IgD-negative memory B cell (primary cell): ENCODE measurements at regions not wholly inside any gene's neighbourhood (a gene's known extent, or its start where the extent isn't known, plus 50 kb on each side); places are given as distances from the start of the nearest gene placed in this dataset.

Experiments used
- H3K27ac Mint-ChIP-seq, 3 donors: one replicate each; pipeline ENCODE4 v1.8.0; 2020 to 2022; ENCODE audit warnings: mild to moderate bottlenecking in 3 of 3, mixed read lengths in 3 of 3, moderate library complexity in 1 of 3
- H3K27me3 Mint-ChIP-seq: one replicate; pipeline ENCODE4 v1.8.0; 2021; ENCODE audit warnings: mixed read lengths
- H3K36me3 Mint-ChIP-seq: one replicate; pipeline ENCODE4 v1.8.0; 2020; ENCODE audit warnings: mild to moderate bottlenecking, mixed read lengths
- H3K4me1 Mint-ChIP-seq, 3 donors: one replicate each; pipeline ENCODE4 v1.8.0; 2020 to 2022; ENCODE audit warnings: mixed read lengths in 3 of 3, mild to moderate bottlenecking in 1 of 3
- H3K4me3 Mint-ChIP-seq, 4 donors: one replicate each; pipeline ENCODE4 v1.8.0; 2020 to 2022; ENCODE audit warnings: mild to moderate bottlenecking in 4 of 4, mixed read lengths in 4 of 4, moderate library complexity in 3 of 4
- H3K9me3 Mint-ChIP-seq, 3 donors: one replicate each; pipeline ENCODE4 v1.8.0; 2020 to 2021; ENCODE audit warnings: mixed read lengths in 3 of 3, mild to moderate bottlenecking in 1 of 3

- Mint-ChIP-seq H3K4me3 (no peak overlapping the region), H3K4me1 (no peaks in the 10 kb centered on the region), H3K27me3 (no peaks in the 10 kb centered on the region), H3K9me3 (peaks cover 0 to 2% (median 0%) of the 10 kb centered on the region in 3 donors), H3K36me3 (no peaks in the 10 kb centered on the region), H3K27ac (no peak overlapping the region)
Measured at GRCh38 chr2:156647377-156648010, 211.3 kb downstream of the GPD2 start.

GRCh38 chr2:156648522-156648921, 212.3 kb downstream of the GPD2 start:
- Mint-ChIP-seq H3K27me3 (no peaks in the 10 kb centered on the region), H3K4me3 (no peak overlapping the region), H3K27ac (no peak overlapping the region), H3K9me3 (peaks cover 0 to 2% (median 0%) of the 10 kb centered on the region in 3 donors), H3K4me1 (no peaks in the 10 kb centered on the region), H3K36me3 (no peaks in the 10 kb centered on the region)

GRCh38 chr2:156649596-156649995, 213.4 kb downstream of the GPD2 start:
- no peaks in the 10 kb centered on the region for H3K4me1 Mint-ChIP-seq

GRCh38 chr2:156652691-156653090, 216.5 kb downstream of the GPD2 start:
- Mint-ChIP-seq H3K4me3 (no peak overlapping the region), H3K9me3 (no peaks in the 10 kb centered on the region)

More at GRCh38 chr2:156649596-156649995, 213.4 kb downstream of the GPD2 start:
- Mint-ChIP-seq H3K27me3 (no peaks in the 10 kb centered on the region), H3K36me3 (no peaks in the 10 kb centered on the region), H3K4me3 (no peak overlapping the region), H3K9me3 (peaks cover 0 to 2% (median 0%) of the 10 kb centered on the region in 3 donors), H3K27ac (no peak overlapping the region)

GRCh38 chr2:156653675-156654074, 217.5 kb downstream of the GPD2 start:
- Mint-ChIP-seq H3K4me3 (no peak overlapping the region), H3K9me3 (no peaks in the 10 kb centered on the region), H3K36me3 (no peaks in the 10 kb centered on the region), H3K4me1 (no peaks in the 10 kb centered on the region), H3K27ac (no peak overlapping the region), H3K27me3 (no peaks in the 10 kb centered on the region)

More at GRCh38 chr2:156652691-156653090, 216.5 kb downstream of the GPD2 start:
- Mint-ChIP-seq H3K27ac (no peak overlapping the region), H3K36me3 (no peaks in the 10 kb centered on the region), H3K4me1 (no peaks in the 10 kb centered on the region), H3K27me3 (no peaks in the 10 kb centered on the region)

GRCh38 chr2:156657809-156658208, 221.6 kb downstream of the GPD2 start:
- Mint-ChIP-seq H3K27me3 (no peaks in the 10 kb centered on the region), H3K36me3 (no peaks in the 10 kb centered on the region), H3K4me1 (no peaks in the 10 kb centered on the region), H3K27ac (no peak overlapping the region), H3K4me3 (no peak overlapping the region), H3K9me3 (peaks cover 0 to 2% (median 0%) of the 10 kb centered on the region in 3 donors)

- Mint-ChIP-seq H3K27ac (no peak overlapping the region), H3K36me3 (no peaks in the 10 kb centered on the region), H3K4me1 (no peaks in the 10 kb centered on the region), H3K27me3 (no peaks in the 10 kb centered on the region), H3K4me3 (no peak overlapping the region), H3K9me3 (peaks cover 0 to 2% (median 0%) of the 10 kb centered on the region in 3 donors)
Measured at GRCh38 chr2:156659694-156660093, 223.5 kb downstream of the GPD2 start.

GRCh38 chr2:156663757-156664409, 227.7 kb downstream of the GPD2 start:
- H3K4me1 Mint-ChIP-seq, result peaks cover 0 to 3% (median 0%) of the 10 kb centered on the region in 3 donors
- peak overlapping the region in 1 of 4 donors; percentile 23 for H3K4me3 Mint-ChIP-seq
- H3K27ac Mint-ChIP-seq, result no peak overlapping the region

GRCh38 chr2:156666130-156666785, 230.1 kb downstream of the GPD2 start:
- Mint-ChIP-seq H3K27me3 (peaks cover 2% of the 10 kb centered on the region), H3K36me3 (peaks cover 2% of the 10 kb centered on the region), H3K27ac (no peak overlapping the region), H3K9me3 (peaks cover 5 to 9% (median 6%) of the 10 kb centered on the region in 3 donors), H3K4me1 (peaks cover 0 to 3% (median 0%) of the 10 kb centered on the region in 3 donors), H3K4me3 (no peak overlapping the region)

More at GRCh38 chr2:156663757-156664409, 227.7 kb downstream of the GPD2 start:
- Mint-ChIP-seq H3K9me3 (peaks cover 5 to 9% (median 6%) of the 10 kb centered on the region in 3 donors), H3K27me3 (peaks cover 2% of the 10 kb centered on the region), H3K36me3 (peaks cover 2% of the 10 kb centered on the region)

GRCh38 chr2:156670104-156670503, 233.9 kb downstream of the GPD2 start:
- Mint-ChIP-seq H3K9me3 (peaks cover 4 to 9% (median 5%) of the 10 kb centered on the region in 3 donors), H3K36me3 (peaks cover 2% of the 10 kb centered on the region), H3K4me1 (peaks cover 0 to 3% (median 0%) of the 10 kb centered on the region in 3 donors)

GRCh38 chr2:156671706-156672361, 235.7 kb downstream of the GPD2 start:
- H3K27ac Mint-ChIP-seq, result no peak overlapping the region
- H3K4me1 Mint-ChIP-seq, result no peaks in the 10 kb centered on the region
- peaks cover 4 to 9% (median 5%) of the 10 kb centered on the region in 3 donors for H3K9me3 Mint-ChIP-seq
- H3K4me3 Mint-ChIP-seq, result no peak overlapping the region
- H3K27me3 Mint-ChIP-seq, result peaks cover 2% of the 10 kb centered on the region
- H3K36me3 Mint-ChIP-seq, result peaks cover 2% of the 10 kb centered on the region

More at GRCh38 chr2:156670104-156670503, 233.9 kb downstream of the GPD2 start:
- H3K27ac Mint-ChIP-seq, result no peak overlapping the region
- no peak overlapping the region for H3K4me3 Mint-ChIP-seq
- peaks cover 2% of the 10 kb centered on the region for H3K27me3 Mint-ChIP-seq

GRCh38 chr2:156672556-156673332, 236.6 kb downstream of the GPD2 start:
- Mint-ChIP-seq H3K27me3 (no peaks in the 10 kb centered on the region), H3K4me1 (no peaks in the 10 kb centered on the region), H3K4me3 (no peak overlapping the region), H3K36me3 (peaks cover 2% of the 10 kb centered on the region), H3K27ac (no peak overlapping the region), H3K9me3 (peaks cover 3 to 9% (median 4%) of the 10 kb centered on the region in 3 donors)

- Mint-ChIP-seq H3K27me3 (no peaks in the 10 kb centered on the region), H3K9me3 (peaks cover 3 to 6% (median 4%) of the 10 kb centered on the region in 3 donors), H3K27ac (no peak overlapping the region), H3K36me3 (peaks cover 2% of the 10 kb centered on the region), H3K4me1 (no peaks in the 10 kb centered on the region), H3K4me3 (no peak overlapping the region)
Measured at GRCh38 chr2:156673333-156673615, 237.1 kb downstream of the GPD2 start.

GRCh38 chr2:156673981-156674380, 237.8 kb downstream of the GPD2 start:
- Mint-ChIP-seq H3K27me3 (no peaks in the 10 kb centered on the region), H3K4me3 (no peak overlapping the region), H3K27ac (no peak overlapping the region), H3K9me3 (no peaks in the 10 kb centered on the region), H3K4me1 (no peaks in the 10 kb centered on the region), H3K36me3 (no peaks in the 10 kb centered on the region)
